Neural progenitor cell (in vitro differentiated cells): ENCODE measurements at regions not wholly inside any gene's neighbourhood (a gene's known extent, or its start where the extent isn't known, plus 50 kb on each side); places are given as distances from the start of the nearest gene placed in this dataset.

Experiments
- DNase-seq: peaks from one replicate; pipeline ENCODE4 v3.0.0-alpha.2; 2016; ENCODE audit warnings: low spot score
- H2AFZ ChIP-seq: fragments of 200-600 bp; sonication (generic); replicated peaks from 2 replicates; pipeline ENCODE4 v1.6.1; 2016; ENCODE audit warnings: antibody characterized with exemption
- H3F3A ChIP-seq: fragments of 200-600 bp; sonication (generic); 2 replicates; pipeline ENCODE4 v1.6.1; 2016; ENCODE audit warnings: antibody characterized with exemption, low read depth
- H3K27ac ChIP-seq: fragments of 200-600 bp; sonication (generic); 2 replicates; pipeline ENCODE4 v1.5.1; 2016; ENCODE audit warnings: mild to moderate bottlenecking
- H3K27me3 ChIP-seq: fragments of 200-600 bp; sonication (generic); 2 replicates; pipeline ENCODE4 v1.6.1; 2016; ENCODE audit warnings: mild to moderate bottlenecking, moderate library complexity
- H3K36me3 ChIP-seq: fragments of 200-600 bp; sonication (generic); 2 replicates; pipeline ENCODE4 v1.5.1; 2016
- H3K4me1 ChIP-seq: fragments of 200-600 bp; sonication (generic); 2 replicates; pipeline ENCODE4 v1.6.1; 2016; ENCODE audit warnings: mixed run types
- H3K4me2 ChIP-seq: fragments of 200-600 bp; sonication (generic); 2 replicates; pipeline ENCODE4 v1.6.1; 2016
- H3K4me3 ChIP-seq: fragments of 200-600 bp; sonication (generic); 2 replicates; pipeline ENCODE4 v1.5.1; 2016
- H3K79me2 ChIP-seq: fragments of 200-600 bp; sonication (generic); 2 replicates; pipeline ENCODE4 v1.6.1; 2016; ENCODE audit warnings: low read depth
- H3K9ac ChIP-seq: fragments of 200-600 bp; sonication (generic); 2 replicates; pipeline ENCODE4 v1.6.1; 2016
- H3K9me3 ChIP-seq: fragments of 200-600 bp; sonication (generic); 2 replicates; pipeline ENCODE4 v1.5.1; 2016; ENCODE audit warnings: low read depth
- H4K20me1 ChIP-seq: fragments of 200-600 bp; sonication (generic); 2 replicates; pipeline ENCODE4 v1.6.1; 2016; ENCODE audit warnings: low read depth
- H3K27ac Mint-ChIP-seq: 3 replicates; pipeline ENCODE4 v1.8.0; 2021; ENCODE audit warnings: mixed read lengths
- H3K27me3 Mint-ChIP-seq: 2 replicates; pipeline ENCODE4 v1.8.0; 2022; ENCODE audit warnings: low read depth, mild to moderate bottlenecking, inconsistent platforms, moderate library complexity, mixed read lengths; ENCODE audit not compliant: insufficient read depth
- H3K36me3 Mint-ChIP-seq: 3 replicates; pipeline ENCODE4 v1.8.0; 2021; ENCODE audit warnings: mixed read lengths
- H3K4me1 Mint-ChIP-seq: 3 replicates; pipeline ENCODE4 v1.8.0; 2021; ENCODE audit warnings: mixed read lengths
- H3K4me3 Mint-ChIP-seq: 3 replicates; pipeline ENCODE4 v1.8.0; 2021; ENCODE audit warnings: mild to moderate bottlenecking, moderate library complexity, mixed read lengths
- H3K9me3 Mint-ChIP-seq: 3 replicates; pipeline ENCODE4 v1.8.0; 2020; ENCODE audit warnings: mixed read lengths
- CTCF ChIP-seq: fragments of 200-600 bp; sonication (generic); IDR thresholded peaks from 2 replicates; pipeline ENCODE4 v1.5.1; 2017; ENCODE audit warnings: antibody characterized with exemption, mild to moderate bottlenecking
- EZH2 ChIP-seq: fragments of 200-600 bp; sonication (generic); IDR thresholded peaks from 2 replicates; pipeline ENCODE4 v1.6.1; 2017; ENCODE audit warnings: antibody characterized with exemption, mild to moderate bottlenecking, moderate library complexity
- EZH2phosphoT487 ChIP-seq: fragments of 200-600 bp; sonication (generic); IDR thresholded peaks from 2 replicates; pipeline ENCODE4 v1.6.1; 2017; ENCODE audit warnings: antibody characterized with exemption

GRCh38 chr20:54794874-54795273 lies 319.5 kb downstream of the DOK5 start:
- Mint-ChIP-seq H3K27me3 (no peaks in the 10 kb centered on the region), H3K4me1 (no peaks in the 10 kb centered on the region), H3K36me3 (no peaks in the 10 kb centered on the region), H3K9me3 (peaks cover 6% of the 10 kb centered on the region), H3K27ac (no peak overlapping the region), H3K4me3 (no peak overlapping the region)
- Histone ChIP-seq H3K79me2 (no peaks in the 10 kb centered on the region), H3K4me3 (no peak overlapping the region), H3K27ac (no peak overlapping the region), H3K4me1 (no peaks in the 10 kb centered on the region), H3K9ac (no peak overlapping the region), H3K27me3 (no peaks in the 10 kb centered on the region), H3K36me3 (no peaks in the 10 kb centered on the region), H4K20me1 (no peaks in the 10 kb centered on the region), H3K9me3 (no peaks in the 10 kb centered on the region), H2AFZ (no peak overlapping the region), H3K4me2 (no peak overlapping the region), H3F3A (no peaks in the 10 kb centered on the region)
- DNase-seq, result no peak
- TF ChIP-seq EZH2 (no peak), EZH2phosphoT487 (no peak), CTCF (no peak)

- Histone ChIP-seq H3K4me2 (no peak overlapping the region), H3K36me3 (no peaks in the 10 kb centered on the region), H3K4me1 (no peaks in the 10 kb centered on the region), H3K79me2 (no peaks in the 10 kb centered on the region), H3K4me3 (no peak overlapping the region), H3K9me3 (no peaks in the 10 kb centered on the region), H3K27ac (no peak overlapping the region), H3F3A (no peaks in the 10 kb centered on the region), H2AFZ (no peak overlapping the region), H4K20me1 (no peaks in the 10 kb centered on the region), H3K9ac (no peak overlapping the region), H3K27me3 (no peaks in the 10 kb centered on the region)
- peaks cover 6% of the 10 kb centered on the region for H3K9me3 Mint-ChIP-seq
- H3K36me3 Mint-ChIP-seq, result no peaks in the 10 kb centered on the region
- H3K27me3 Mint-ChIP-seq, result no peaks in the 10 kb centered on the region
- no peaks in the 10 kb centered on the region for H3K4me1 Mint-ChIP-seq
- peak overlapping the region; percentile 51 for H3K27ac Mint-ChIP-seq
- DNase-seq, result no peak
- H3K4me3 Mint-ChIP-seq, result no peak overlapping the region
- no peak for TF ChIP-seq EZH2
- no peak for TF ChIP-seq CTCF
- TF ChIP-seq EZH2phosphoT487, result no peak
Measured at GRCh38 chr20:54794110-54794509, 318.7 kb downstream of the DOK5 start.

DNA sequence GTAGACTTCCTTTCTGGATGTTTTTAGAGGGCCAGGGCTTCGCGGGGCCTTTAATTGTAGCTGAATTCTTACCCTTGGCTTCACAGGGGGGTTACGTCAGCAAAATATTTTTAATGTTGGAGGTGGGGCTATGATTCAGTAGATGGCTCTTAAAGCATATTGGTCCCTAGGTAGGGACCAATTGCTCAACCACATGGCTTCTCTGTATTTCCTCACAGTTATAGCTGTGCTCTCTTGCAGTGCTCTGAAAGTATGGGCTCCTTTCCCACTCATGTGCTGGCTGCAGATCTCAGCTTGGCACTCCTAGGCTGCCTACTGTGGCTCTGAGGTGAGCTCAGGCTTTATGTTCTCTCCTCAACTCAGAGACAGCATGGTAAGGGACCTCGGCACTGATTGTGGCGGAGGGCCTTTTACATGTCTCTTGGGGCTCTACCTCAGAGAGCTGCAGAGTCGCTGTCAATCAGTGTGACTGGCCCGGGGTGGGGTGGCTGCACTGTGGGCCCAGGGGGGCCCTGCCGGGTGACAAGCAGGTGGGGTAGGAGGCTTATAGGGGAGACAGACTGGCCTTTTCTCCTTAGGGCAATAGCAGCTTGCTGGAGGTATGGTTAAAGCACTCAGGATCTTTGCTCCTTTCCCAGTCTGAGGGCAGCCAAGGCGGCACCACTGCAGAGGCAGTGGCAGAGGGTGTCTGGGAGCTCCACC lies 318.0 kb downstream of the DOK5 start:
- Histone ChIP-seq H2AFZ (no peak overlapping the region), H3K79me2 (no peaks in the 10 kb centered on the region), H3K27me3 (no peaks in the 10 kb centered on the region)

More for the DNA sequence above, 318.0 kb downstream of the DOK5 start:
- no peaks in the 10 kb centered on the region for H3K36me3 Mint-ChIP-seq
- H3K4me3 ChIP-seq, result no peak overlapping the region
- H3K36me3 ChIP-seq, result no peaks in the 10 kb centered on the region
- peaks cover 10% of the 10 kb centered on the region for H3K9me3 Mint-ChIP-seq
- H3K4me1 ChIP-seq, result no peaks in the 10 kb centered on the region
- no peak overlapping the region for H3K9ac ChIP-seq
- H3F3A ChIP-seq, result no peaks in the 10 kb centered on the region
- DNase-seq, result no peak
- no peaks in the 10 kb centered on the region for H3K27me3 Mint-ChIP-seq
- H4K20me1 ChIP-seq, result no peaks in the 10 kb centered on the region
- H3K27ac ChIP-seq, result no peak overlapping the region
- H3K27ac Mint-ChIP-seq, result no peak overlapping the region
- H3K9me3 ChIP-seq, result no peaks in the 10 kb centered on the region
- no peak overlapping the region for H3K4me3 Mint-ChIP-seq
- no peak for TF ChIP-seq EZH2
- TF ChIP-seq EZH2phosphoT487, result no peak
- no peak for TF ChIP-seq CTCF
- no peaks in the 10 kb centered on the region for H3K4me1 Mint-ChIP-seq
- no peak overlapping the region for H3K4me2 ChIP-seq
